ENCODE measurements at regions not wholly inside any gene's neighbourhood (a gene's known extent, or its start where the extent isn't known, plus 50 kb on each side); places are given as distances from the start of the nearest gene placed in this dataset.

DNA sequence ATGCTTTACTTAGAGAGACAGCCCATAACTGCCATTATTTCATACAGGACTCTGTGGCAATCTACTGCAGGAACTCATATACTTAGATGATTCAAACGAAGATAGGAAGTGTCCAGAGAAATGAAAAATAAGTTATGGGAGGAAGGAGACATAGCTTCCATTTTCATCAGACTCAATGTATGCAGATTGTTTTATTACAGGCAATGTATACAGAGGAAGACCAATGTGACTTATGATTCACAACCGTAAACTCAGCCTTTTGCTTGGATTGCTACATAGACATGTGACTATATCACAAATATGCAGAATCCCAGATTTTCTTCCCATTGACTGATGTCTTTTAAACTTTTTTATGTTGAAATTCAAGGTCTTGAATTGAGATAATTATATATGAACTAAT, 793.4 kb downstream of the SATB2 start:
- H3K27ac ChIP-seq, result no peak overlapping the region
- H3K27me3 ChIP-seq (ENCODE audit: insufficient read depth, low read depth, severe bottlenecking), result no peaks in the 10 kb centered on the region
- no peaks in the 10 kb centered on the region for H3K36me3 ChIP-seq
- DNase-seq, result no peak
- no peak overlapping the region for H3K4me3 ChIP-seq (ENCODE audit: low read depth, low read length)
- no peak for TF ChIP-seq CTCF (IDR thresholded peaks at IDR 0.05; ENCODE audit: low read depth, low read length)
- no peaks in the 10 kb centered on the region for H3K9me3 ChIP-seq (ENCODE audit: severe bottlenecking)

DNA sequence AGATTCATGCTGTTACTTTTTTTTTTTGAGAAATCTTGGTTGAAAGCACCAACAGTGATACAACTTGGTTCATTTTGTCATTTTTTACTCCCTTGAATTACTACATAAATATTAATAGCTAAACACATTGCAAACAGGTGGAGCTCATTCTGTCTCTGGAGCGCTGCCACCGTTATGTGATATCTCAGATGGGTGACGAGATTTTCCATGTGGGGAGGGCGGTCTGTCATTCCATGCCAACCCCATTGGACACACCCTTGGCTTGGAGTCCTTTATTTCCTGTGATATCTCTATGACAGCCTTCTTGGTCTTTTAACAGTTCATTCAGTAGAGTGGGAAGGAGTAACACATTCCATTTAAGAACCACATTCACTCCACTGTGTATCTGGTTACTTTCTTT, 794.8 kb downstream of the SATB2 start:
- no peak for TF ChIP-seq CTCF (IDR thresholded peaks at IDR 0.05; ENCODE audit: low read depth, low read length)

DNA sequence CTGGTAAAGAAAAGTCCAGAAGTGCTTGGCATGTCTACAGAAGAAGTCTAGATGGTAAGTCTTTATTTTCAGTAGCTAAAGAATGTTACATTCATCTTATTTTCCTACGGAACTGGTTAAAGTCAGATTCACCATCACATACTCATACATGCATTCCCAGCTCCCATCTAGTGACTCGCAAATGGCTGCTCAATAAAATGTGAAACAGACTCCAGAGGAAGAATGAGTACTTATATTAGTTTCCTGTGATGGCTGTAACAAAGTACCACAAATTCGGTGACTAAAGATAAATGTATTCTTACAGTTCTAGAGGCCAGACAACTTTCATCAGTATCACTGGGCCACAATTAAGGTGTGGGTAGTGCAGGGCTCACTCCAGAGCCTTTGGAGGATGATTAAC, 797.2 kb downstream of the SATB2 start:
- no peak for DNase-seq
- Histone ChIP-seq H3K36me3 (no peaks in the 10 kb centered on the region), H3K4me3 (ENCODE audit: low read depth, low read length) (no peak overlapping the region), H3K27me3 (ENCODE audit: insufficient read depth, low read depth, severe bottlenecking) (no peaks in the 10 kb centered on the region), H3K9me3 (ENCODE audit: severe bottlenecking) (no peaks in the 10 kb centered on the region), H3K27ac (no peak overlapping the region)
- no peak for TF ChIP-seq CTCF (IDR thresholded peaks at IDR 0.05; ENCODE audit: low read depth, low read length)

More for the DNA sequence above, 794.8 kb downstream of the SATB2 start:
- Histone ChIP-seq H3K9me3 (ENCODE audit: severe bottlenecking) (no peaks in the 10 kb centered on the region), H3K27ac (no peak overlapping the region), H3K36me3 (no peaks in the 10 kb centered on the region), H3K4me3 (ENCODE audit: low read depth, low read length) (no peak overlapping the region), H3K27me3 (ENCODE audit: insufficient read depth, low read depth, severe bottlenecking) (no peaks in the 10 kb centered on the region)
- DNase-seq, result no peak

GRCh38 chr2:198659096-198659870, 798.5 kb downstream of the SATB2 start:
- no peak for DNase-seq
- Histone ChIP-seq H3K36me3 (no peaks in the 10 kb centered on the region), H3K9me3 (ENCODE audit: severe bottlenecking) (no peaks in the 10 kb centered on the region), H3K4me3 (ENCODE audit: low read depth, low read length) (no peak overlapping the region), H3K27me3 (ENCODE audit: insufficient read depth, low read depth, severe bottlenecking) (no peaks in the 10 kb centered on the region), H3K27ac (no peak overlapping the region)
- TF ChIP-seq CTCF (IDR thresholded peaks at IDR 0.05; ENCODE audit: low read depth, low read length), result no peak

DNA sequence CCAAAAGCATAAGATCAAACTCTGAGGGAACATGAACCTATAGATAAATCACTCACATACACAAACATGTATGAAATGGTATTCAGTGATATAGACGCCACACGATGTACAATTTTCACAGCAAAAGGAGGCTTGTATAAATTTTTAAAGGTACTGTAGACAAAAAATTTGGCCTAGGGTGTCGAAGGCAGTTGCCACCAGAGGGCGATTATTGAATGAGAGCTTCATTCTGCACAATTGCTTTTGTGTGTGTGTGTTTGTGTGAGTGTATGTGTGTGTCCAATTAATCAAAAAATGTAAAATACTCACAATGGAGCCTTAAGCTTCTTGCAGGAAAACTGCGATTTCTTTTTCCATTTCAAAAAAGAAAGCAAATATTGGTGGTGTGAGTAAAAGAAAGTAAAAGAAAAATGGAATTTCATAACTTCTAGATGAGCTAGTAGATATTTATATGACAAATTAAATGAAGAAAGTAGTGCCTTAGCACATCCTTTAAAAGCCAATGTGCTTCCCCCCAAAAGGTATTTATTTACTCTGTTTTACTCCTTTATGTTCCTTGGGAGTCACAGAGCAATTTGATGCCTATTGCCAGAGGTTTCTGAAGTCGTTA, 800.1 kb downstream of the SATB2 start:
- no peaks in the 10 kb centered on the region for H3K9me3 ChIP-seq (ENCODE audit: severe bottlenecking)
- no peak overlapping the region for H3K27ac ChIP-seq
- no peak overlapping the region for H3K4me3 ChIP-seq (ENCODE audit: low read depth, low read length)
- peak; percentile 66 for TF ChIP-seq CTCF (IDR thresholded peaks at IDR 0.05; ENCODE audit: low read depth, low read length)
- H3K27me3 ChIP-seq (ENCODE audit: insufficient read depth, low read depth, severe bottlenecking), result no peaks in the 10 kb centered on the region
- no peaks in the 10 kb centered on the region for H3K36me3 ChIP-seq
- DNase-seq, result peak; percentile 32
